HEK293T (cell line): ENCODE measurements at regions not wholly inside any gene's neighbourhood (a gene's known extent, or its start where the extent isn't known, plus 50 kb on each side); places are given as distances from the start of the nearest gene placed in this dataset.

Source experiments
- ELF4 ChIP-seq: fragments of 450-650 bp; IDR thresholded peaks from 2 replicates; pipeline ENCODE4 v1.6.1; 2017; ENCODE audit warnings: antibody characterized with exemption
- FOXA1 ChIP-seq: fragments of 450-650 bp; IDR thresholded peaks from 2 replicates; pipeline ENCODE4 v1.6.1; 2016; ENCODE audit warnings: mild to moderate bottlenecking
- FOXM1 ChIP-seq: fragments of 450-650 bp; IDR thresholded peaks from 2 replicates; pipeline ENCODE4 v1.6.1; 2017; ENCODE audit warnings: mild to moderate bottlenecking, borderline replicate concordance
- L3MBTL2 ChIP-seq: fragments of 450-650 bp; conservative IDR thresholded peaks from 2 replicates; pipeline ENCODE4 v1.6.1; 2016; ENCODE audit warnings: mild to moderate bottlenecking
- SP1 ChIP-seq: fragments of 450-650 bp; IDR thresholded peaks from 2 replicates; pipeline ENCODE4 v1.6.1; 2017
- TARDBP ChIP-seq: fragments of 450-650 bp; IDR thresholded peaks from 2 replicates; pipeline ENCODE4 v1.6.1; 2016
- ZNF384 ChIP-seq: fragments of 450-650 bp; IDR thresholded peaks from 2 replicates; pipeline ENCODE4 v1.6.1; 2016
- TF ChIP-seq, protein P1 (sequence below): fragments of 450-650 bp; IDR thresholded peaks from 2 replicates; pipeline ENCODE4 v1.6.1; 2016

DNA sequence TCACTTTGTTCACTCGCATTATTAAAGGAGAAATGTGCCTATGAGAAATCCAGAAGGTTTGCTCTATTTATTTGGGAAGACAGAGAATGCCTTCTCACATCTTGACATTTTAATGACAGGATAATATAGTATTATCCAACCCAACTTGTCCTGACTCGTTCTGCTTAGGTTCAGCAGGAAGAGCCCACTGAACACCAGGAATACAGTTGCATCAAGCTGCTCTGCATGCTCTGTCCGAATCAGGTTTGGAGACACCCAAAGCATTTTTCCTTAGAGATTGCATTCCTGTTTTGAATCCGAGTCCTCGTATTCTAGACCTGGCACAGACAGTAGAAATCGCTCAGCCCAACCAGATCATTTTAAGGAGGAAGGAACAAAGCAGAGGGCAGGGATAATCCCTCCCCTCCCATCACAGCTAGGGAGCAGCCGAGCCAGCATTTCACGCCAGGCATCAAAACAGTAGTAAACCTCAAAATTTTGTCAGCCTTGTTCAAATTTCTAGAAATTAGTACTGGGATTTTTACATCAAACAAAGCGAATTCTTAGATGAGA, 837.4 kb upstream of the ID2 start:
- TF ChIP-seq ELF4 (no peak), ZNF384 (no peak), FOXA1 (no peak), TARDBP (no peak), FOXM1 (no peak), SP1 (no peak), L3MBTL2 (no peak)
- TF ChIP-seq, protein P1, sequence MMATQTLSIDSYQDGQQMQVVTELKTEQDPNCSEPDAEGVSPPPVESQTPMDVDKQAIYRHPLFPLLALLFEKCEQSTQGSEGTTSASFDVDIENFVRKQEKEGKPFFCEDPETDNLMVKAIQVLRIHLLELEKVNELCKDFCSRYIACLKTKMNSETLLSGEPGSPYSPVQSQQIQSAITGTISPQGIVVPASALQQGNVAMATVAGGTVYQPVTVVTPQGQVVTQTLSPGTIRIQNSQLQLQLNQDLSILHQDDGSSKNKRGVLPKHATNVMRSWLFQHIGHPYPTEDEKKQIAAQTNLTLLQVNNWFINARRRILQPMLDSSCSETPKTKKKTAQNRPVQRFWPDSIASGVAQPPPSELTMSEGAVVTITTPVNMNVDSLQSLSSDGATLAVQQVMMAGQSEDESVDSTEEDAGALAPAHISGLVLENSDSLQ: no peak
